Activated naive CD8-positive, alpha-beta T cell treated with anti-CD3 and anti-CD28 coated beads, Interleukin-2, amount 50 U/mL, for 16 hours (primary cell): ENCODE measurements at regions not wholly inside any gene's neighbourhood (a gene's known extent, or its start where the extent isn't known, plus 50 kb on each side); places are given as distances from the start of the nearest gene placed in this dataset.

ENCODE experiments used
- DNase-seq: peaks from one replicate; pipeline ENCODE4 v3.0.0-alpha.2; 2020; ENCODE audit warnings: low read depth, low spot score

- no peak for DNase-seq
These were observed 60.1 kb upstream of the PFN2 start for GRCh38 chr3:150030841-150031240.

- no peak for DNase-seq
These were observed 52.5 kb upstream of the PFN2 start for GRCh38 chr3:150023239-150023636.

- no peak for DNase-seq
These were observed 51.9 kb upstream of the PFN2 start for GRCh38 chr3:150022381-150023238.

GRCh38 chr3:150020527-150020926, 49.8 kb upstream of the PFN2 start:
- no peak for DNase-seq
